ENCODE measurements at regions not wholly inside any gene's neighbourhood (a gene's known extent, or its start where the extent isn't known, plus 50 kb on each side); places are given as distances from the start of the nearest gene placed in this dataset.

- H2AFZ ChIP-seq (ENCODE audit: low read length), result no peak overlapping the region
- no peak overlapping the region for H3K27ac ChIP-seq (ENCODE audit: low read depth, low read length, poor library complexity, severe bottlenecking)
- no peak overlapping the region for H3K4me3 ChIP-seq (ENCODE audit: low read depth, low read length, poor library complexity, severe bottlenecking)
- no peaks in the 10 kb centered on the region for H3K36me3 ChIP-seq (ENCODE audit: insufficient read depth, low read length)
- DNase-seq (ENCODE audit: low spot score), result no peak
- no TSS peak for BruUV-seq (replicated peaks)
- intact Hi-C loops (cut with micrococcal nuclease; ENCODE audit: unreplicated experiment), result no loop called here
- no peaks in the 10 kb centered on the region for H3K79me2 ChIP-seq (ENCODE audit: insufficient read depth, low read depth, low read length)
- H3K4me1 ChIP-seq (ENCODE audit: insufficient read depth, low read length, poor library complexity, severe bottlenecking), result peaks cover 12% of the 10 kb centered on the region
- TF ChIP-seq EZH2phosphoT487 (IDR thresholded peaks at IDR 0.05; ENCODE audit: borderline replicate concordance, low read depth, low read length) (no peak), CTCF (conservative IDR thresholded peaks at IDR 0.05; ENCODE audit: low read length) (no peak)
- no peaks in the 10 kb centered on the region; the same call in 1 of the 2 replicates for H3K9me2 ChIP-seq (ENCODE audit: insufficient read depth, low read length)
- H4K20me1 ChIP-seq (ENCODE audit: insufficient read depth, low read length), result no peaks in the 10 kb centered on the region
- POLR2A ChIA-PET, result interaction anchor here (0.7 kb wide), 1 partner anchor 928 kb away, joined by 6 read pairs; no protein-coding TSS in a partner anchor
- CTCF ChIA-PET (ENCODE audit: unreplicated experiment), result no interaction called here
- no peaks in the 10 kb centered on the region for H3K9me3 ChIP-seq (ENCODE audit: low read length)
- no peak overlapping the region for H3K4me2 ChIP-seq (ENCODE audit: low read length)
These were observed 674.1 kb downstream of the NR2F1-AS1 start for GRCh38 chr5:92906798-92907376.

GRCh38 chr5:92904021-92904420, 677.0 kb downstream of the NR2F1-AS1 start:
- no peak for DNase-seq (ENCODE audit: low spot score)
- Histone ChIP-seq H3K79me2 (ENCODE audit: insufficient read depth, low read depth, low read length) (no peaks in the 10 kb centered on the region), H2AFZ (ENCODE audit: low read length) (no peak overlapping the region), H3K9me3 (ENCODE audit: low read length) (no peaks in the 10 kb centered on the region), H3K36me3 (ENCODE audit: insufficient read depth, low read length) (no peaks in the 10 kb centered on the region), H3K27ac (ENCODE audit: low read depth, low read length, poor library complexity, severe bottlenecking) (no peak overlapping the region), H4K20me1 (ENCODE audit: insufficient read depth, low read length) (no peaks in the 10 kb centered on the region), H3K9me2 (ENCODE audit: insufficient read depth, low read length) (no peaks in the 10 kb centered on the region; the same call in 1 of the 2 replicates), H3K4me2 (ENCODE audit: low read length) (no peak overlapping the region), H3K4me3 (ENCODE audit: low read depth, low read length, poor library complexity, severe bottlenecking) (no peak overlapping the region), H3K4me1 (ENCODE audit: insufficient read depth, low read length, poor library complexity, severe bottlenecking) (peaks cover 12% of the 10 kb centered on the region)
- intact Hi-C loops (cut with micrococcal nuclease; ENCODE audit: unreplicated experiment), result no loop called here
- POLR2A ChIA-PET, result no interaction called here
- no TSS peak for BruUV-seq (replicated peaks)
- CTCF ChIA-PET (ENCODE audit: unreplicated experiment), result no interaction called here
- TF ChIP-seq EZH2phosphoT487 (IDR thresholded peaks at IDR 0.05; ENCODE audit: borderline replicate concordance, low read depth, low read length), result no peak
- TF ChIP-seq CTCF (conservative IDR thresholded peaks at IDR 0.05; ENCODE audit: low read length), result no peak

- H3K4me2 ChIP-seq (ENCODE audit: low read length), result no peak overlapping the region
- no peaks in the 10 kb centered on the region for H4K20me1 ChIP-seq (ENCODE audit: insufficient read depth, low read length)
- CTCF ChIA-PET (ENCODE audit: unreplicated experiment), result interaction anchor here (0.5 kb wide), 1 partner anchor 10 kb away, joined by 5 read pairs; no protein-coding TSS in a partner anchor
- H3K4me3 ChIP-seq (ENCODE audit: low read depth, low read length, poor library complexity, severe bottlenecking), result no peak overlapping the region
- TF ChIP-seq EZH2phosphoT487 (IDR thresholded peaks at IDR 0.05; ENCODE audit: borderline replicate concordance, low read depth, low read length) (no peak), CTCF (conservative IDR thresholded peaks at IDR 0.05; ENCODE audit: low read length) (no peak)
- no peaks in the 10 kb centered on the region for H3K79me2 ChIP-seq (ENCODE audit: insufficient read depth, low read depth, low read length)
- H3K36me3 ChIP-seq (ENCODE audit: insufficient read depth, low read length), result no peaks in the 10 kb centered on the region
- no peaks in the 10 kb centered on the region for H3K9me2 ChIP-seq (ENCODE audit: insufficient read depth, low read length)
- no peak overlapping the region for H3K27ac ChIP-seq (ENCODE audit: low read depth, low read length, poor library complexity, severe bottlenecking)
- BruUV-seq (replicated peaks), result no TSS peak
- no peak for DNase-seq (ENCODE audit: low spot score)
- intact Hi-C loops (cut with micrococcal nuclease; ENCODE audit: unreplicated experiment), result no loop called here
- H2AFZ ChIP-seq (ENCODE audit: low read length), result no peak overlapping the region
- no peaks in the 10 kb centered on the region for H3K9me3 ChIP-seq (ENCODE audit: low read length)
- H3K4me1 ChIP-seq (ENCODE audit: insufficient read depth, low read length, poor library complexity, severe bottlenecking), result no peaks in the 10 kb centered on the region
- POLR2A ChIA-PET, result interaction anchor here (0.7 kb wide), 1 partner anchor 13 kb away, joined by 4 read pairs; no protein-coding TSS in a partner anchor
These were observed 681.4 kb downstream of the NR2F1-AS1 start for GRCh38 chr5:92899611-92900010.

All from OCI-LY7 (cell line).